DOHH2 (cell line): ENCODE measurements at regions not wholly inside any gene's neighbourhood (a gene's known extent, or its start where the extent isn't known, plus 50 kb on each side); places are given as distances from the start of the nearest gene placed in this dataset.

Source experiments
- CTCF ChIP-seq: fragments of 200-600 bp; sonication (generic); IDR thresholded peaks from one replicate; pipeline ENCODE4 v1.5.1; 2014; ENCODE audit warnings: antibody characterized with exemption, mild to moderate bottlenecking, low read depth, low read length; ENCODE audit not compliant: poor library complexity, severe bottlenecking
- EZH2phosphoT487 ChIP-seq: fragments of 200-600 bp; sonication (generic); IDR thresholded peaks from 2 replicates; pipeline ENCODE4 v1.6.1; 2017; ENCODE audit warnings: borderline replicate concordance, mild to moderate bottlenecking, antibody characterized with exemption, low read length, moderate library complexity, mixed read lengths

GRCh38 chr21:32089766-32090165 lies 189.1 kb downstream of the MIS18A start:
- no peak for TF ChIP-seq CTCF
- no peak for TF ChIP-seq EZH2phosphoT487
